ENCODE measurements at regions not wholly inside any gene's neighbourhood (a gene's known extent, or its start where the extent isn't known, plus 50 kb on each side); places are given as distances from the start of the nearest gene placed in this dataset.
"Not testable (repeated sequence)": the region's sequence is repeated elsewhere in the genome, so short reads cannot be mapped to it uniquely, and the experiment has no call there.

GRCh38 chr16:29248306-29248939 lies 158.1 kb downstream of the NPIPB11 start:
- not testable (repeated sequence) for TF ChIP-seq CTCF, POLR2A (IDR thresholded peaks at IDR 0.05)

Measured in uterus (tissue), 2 donors.